CD4-positive, CD25-positive, alpha-beta regulatory T cell (primary cell): ENCODE measurements at regions not wholly inside any gene's neighbourhood (a gene's known extent, or its start where the extent isn't known, plus 50 kb on each side); places are given as distances from the start of the nearest gene placed in this dataset.
"Not testable (repeated sequence)": the region's sequence is repeated elsewhere in the genome, so short reads cannot be mapped to it uniquely, and the experiment has no call there.

ENCODE experiments used
- ATAC-seq, 2 donors: fragments of 150-1000 bp; cut with Tn5 transposase; one replicate each; pipeline ENCODE4 v1.10.0; 2021; ENCODE audit warnings: low read depth in 2 of 2, moderate number of reproducible peaks in 2 of 2, moderate library complexity in 1 of 2
- DNase-seq, 3 donors: peaks; one replicate each; pipeline versions ENCODE4 v3.0.0 to v3.0.0-alpha.2; 2012 to 2022; ENCODE audit warnings: mixed read lengths in 1 of 3
- H3K27ac ChIP-seq: one replicate; pipeline ENCODE4 v1.7.0; 2013; ENCODE audit warnings: mild to moderate bottlenecking, low read length; ENCODE audit not compliant: insufficient read depth, poor library complexity, severe bottlenecking
- H3K27me3 ChIP-seq: one replicate; pipeline ENCODE4 v1.7.0; 2013; ENCODE audit warnings: low read length; ENCODE audit not compliant: control insufficient read depth, insufficient read depth
- H3K36me3 ChIP-seq: one replicate; pipeline ENCODE4 v1.7.0; 2013; ENCODE audit warnings: mild to moderate bottlenecking, low read length, moderate library complexity; ENCODE audit not compliant: control insufficient read depth, insufficient read depth
- H3K4me1 ChIP-seq: 2 replicates; pipeline ENCODE4 v1.7.0; 2013; ENCODE audit warnings: mild to moderate bottlenecking, low read length; ENCODE audit not compliant: insufficient read depth, control insufficient read depth, poor library complexity, severe bottlenecking
- H3K4me3 ChIP-seq: one replicate; pipeline ENCODE4 v1.7.0; 2013; ENCODE audit warnings: low read depth, mild to moderate bottlenecking, low read length, moderate library complexity
- H3K9me3 ChIP-seq, 2 experiments: 1 replicate in 1 of 2; 2 replicates in 1 of 2; pipeline ENCODE4 v1.7.0; 2013; ENCODE audit warnings: low read length in 2 of 2, mild to moderate bottlenecking in 1 of 2, moderate library complexity in 1 of 2; ENCODE audit not compliant: control insufficient read depth in 2 of 2
- H3K27ac Mint-ChIP-seq, 3 donors: one replicate each; pipeline ENCODE4 v1.8.0; 2020 to 2022; ENCODE audit warnings: mild to moderate bottlenecking in 3 of 3, mixed read lengths in 3 of 3, moderate library complexity in 2 of 3
- H3K27me3 Mint-ChIP-seq: one replicate; pipeline ENCODE4 v1.8.0; 2022; ENCODE audit warnings: mild to moderate bottlenecking, mixed read lengths
- H3K36me3 Mint-ChIP-seq: one replicate; pipeline ENCODE4 v1.8.0; 2020; ENCODE audit warnings: mixed read lengths
- H3K4me1 Mint-ChIP-seq, 4 donors: one replicate each; pipeline ENCODE4 v1.8.0; 2020 to 2022; ENCODE audit warnings: mixed read lengths in 4 of 4, mild to moderate bottlenecking in 1 of 4
- H3K4me3 Mint-ChIP-seq, 4 donors: one replicate each; pipeline ENCODE4 v1.8.0; 2020 to 2022; ENCODE audit warnings: mild to moderate bottlenecking in 4 of 4, mixed read lengths in 4 of 4, moderate library complexity in 3 of 4
- H3K9me3 Mint-ChIP-seq, 7 donors: one replicate each; pipeline ENCODE4 v1.8.0; 2020 to 2022; ENCODE audit warnings: mixed read lengths in 7 of 7, mild to moderate bottlenecking in 3 of 7, moderate library complexity in 2 of 7

- Mint-ChIP-seq H3K4me3 (no peak overlapping the region), H3K4me1 (no peaks in the 10 kb centered on the region), H3K9me3 (peaks cover 0 to 8% (median 4%) of the 10 kb centered on the region in 7 donors), H3K27me3 (peaks cover 33% of the 10 kb centered on the region), H3K36me3 (no peaks in the 10 kb centered on the region), H3K27ac (no peak overlapping the region)
- Histone ChIP-seq H3K27me3 (peaks cover 10% of the 10 kb centered on the region), H3K36me3 (no peaks in the 10 kb centered on the region), H3K9me3 (peaks cover 0 to 3% of the 10 kb centered on the region in 2 experiments), H3K4me3 (no peak overlapping the region), H3K27ac (no peak overlapping the region), H3K4me1 (no peaks in the 10 kb centered on the region)
- ATAC-seq: no peak
- DNase-seq: no peak
Observed at GRCh38 chr6:2611092-2611491, 139.6 kb downstream of the MYLK4 start.

GRCh38 chr6:2608503-2608902 lies 142.2 kb downstream of the MYLK4 start:
- no peaks in the 10 kb centered on the region for H3K36me3 Mint-ChIP-seq
- Histone ChIP-seq H3K36me3 (no peaks in the 10 kb centered on the region), H3K4me3 (no peak overlapping the region), H3K4me1 (no peaks in the 10 kb centered on the region), H3K9me3 (no peaks in the 10 kb centered on the region), H3K27ac (no peak overlapping the region), H3K27me3 (peaks cover 10% of the 10 kb centered on the region)
- peaks cover 19% of the 10 kb centered on the region for H3K27me3 Mint-ChIP-seq
- no peak for DNase-seq
- H3K9me3 Mint-ChIP-seq: peaks cover 0 to 4% (median 0%) of the 10 kb centered on the region in 7 donors
- no peak overlapping the region for H3K4me3 Mint-ChIP-seq
- H3K4me1 Mint-ChIP-seq: no peaks in the 10 kb centered on the region
- ATAC-seq: no peak
- H3K27ac Mint-ChIP-seq: no peak overlapping the region

DNA sequence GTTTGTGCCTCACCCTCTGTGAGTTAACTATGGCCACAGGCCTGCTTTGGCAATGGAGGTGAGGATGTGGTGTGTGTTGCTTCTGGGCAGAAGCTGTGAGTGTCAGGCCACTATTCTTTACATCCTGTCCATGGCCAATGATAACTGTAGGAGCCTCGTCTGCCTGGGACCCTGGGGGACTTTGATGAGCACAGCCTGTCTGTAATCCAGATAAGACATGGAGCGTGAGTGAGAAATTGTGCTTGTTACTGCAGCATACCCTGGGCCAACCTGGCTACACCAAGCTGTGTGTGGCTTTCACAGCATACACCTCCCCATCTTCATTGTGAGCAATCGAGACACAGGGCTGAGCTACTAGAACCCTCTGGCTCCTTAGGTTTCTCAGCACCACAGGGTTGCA lies 150.4 kb downstream of the MYLK4 start:
- Histone ChIP-seq H3K4me3 (no peak overlapping the region), H3K4me1 (no peaks in the 10 kb centered on the region), H3K27me3 (peaks cover 2% of the 10 kb centered on the region), H3K9me3 (no peaks in the 10 kb centered on the region), H3K27ac (no peak overlapping the region), H3K36me3 (no peaks in the 10 kb centered on the region)
- no peak overlapping the region for H3K4me3 Mint-ChIP-seq
- no peak overlapping the region for H3K27ac Mint-ChIP-seq
- peaks cover 0 to 4% (median 0%) of the 10 kb centered on the region in 4 donors for H3K4me1 Mint-ChIP-seq
- H3K36me3 Mint-ChIP-seq: no peaks in the 10 kb centered on the region
- no peak for ATAC-seq
- no peaks in the 10 kb centered on the region for H3K9me3 Mint-ChIP-seq
- no peak for DNase-seq
- peaks cover 12% of the 10 kb centered on the region for H3K27me3 Mint-ChIP-seq

DNA sequence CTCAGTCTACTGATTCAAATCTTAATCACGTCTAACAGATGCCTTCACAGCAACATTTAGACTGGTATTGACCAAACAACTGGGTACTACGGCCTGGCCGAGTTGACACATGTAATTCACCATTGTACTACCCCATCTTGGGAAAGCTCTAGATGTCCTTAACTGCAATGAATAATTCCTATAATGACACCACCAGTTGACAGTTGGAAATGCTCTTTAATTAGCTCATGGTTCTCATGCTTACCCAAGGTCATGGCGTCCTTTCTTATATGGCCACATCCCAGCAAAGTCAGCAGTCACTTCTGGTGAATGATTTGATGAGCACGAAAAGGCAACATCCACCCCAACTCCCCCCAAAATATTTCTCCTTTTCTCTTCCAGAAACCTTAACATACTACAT lies 150.9 kb downstream of the MYLK4 start:
- H3K4me1 ChIP-seq: no peaks in the 10 kb centered on the region
- Mint-ChIP-seq H3K27ac (no peak overlapping the region), H3K27me3 (peaks cover 12% of the 10 kb centered on the region), H3K36me3 (no peaks in the 10 kb centered on the region), H3K4me1 (peaks cover 0 to 4% (median 0%) of the 10 kb centered on the region in 4 donors), H3K9me3 (no peaks in the 10 kb centered on the region), H3K4me3 (no peak overlapping the region)
- H3K36me3 ChIP-seq: no peaks in the 10 kb centered on the region
- no peaks in the 10 kb centered on the region for H3K9me3 ChIP-seq
- DNase-seq (no peak), ATAC-seq (no peak)
- H3K27me3 ChIP-seq: peaks cover 2% of the 10 kb centered on the region
- no peak overlapping the region for H3K27ac ChIP-seq
- no peak overlapping the region for H3K4me3 ChIP-seq

- Mint-ChIP-seq H3K27me3 (peaks cover 12% of the 10 kb centered on the region), H3K36me3 (no peaks in the 10 kb centered on the region), H3K9me3 (no peaks in the 10 kb centered on the region), H3K27ac (no peak overlapping the region), H3K4me3 (no peak overlapping the region), H3K4me1 (peaks cover 0 to 4% (median 0%) of the 10 kb centered on the region in 4 donors)
- Histone ChIP-seq H3K4me1 (no peaks in the 10 kb centered on the region), H3K27me3 (peaks cover 2% of the 10 kb centered on the region), H3K27ac (no peak overlapping the region), H3K36me3 (no peaks in the 10 kb centered on the region), H3K9me3 (no peaks in the 10 kb centered on the region), H3K4me3 (no peak overlapping the region)
- no peak for DNase-seq
- ATAC-seq: no peak
Observed at GRCh38 chr6:2598867-2599266, 151.9 kb downstream of the MYLK4 start.

DNA sequence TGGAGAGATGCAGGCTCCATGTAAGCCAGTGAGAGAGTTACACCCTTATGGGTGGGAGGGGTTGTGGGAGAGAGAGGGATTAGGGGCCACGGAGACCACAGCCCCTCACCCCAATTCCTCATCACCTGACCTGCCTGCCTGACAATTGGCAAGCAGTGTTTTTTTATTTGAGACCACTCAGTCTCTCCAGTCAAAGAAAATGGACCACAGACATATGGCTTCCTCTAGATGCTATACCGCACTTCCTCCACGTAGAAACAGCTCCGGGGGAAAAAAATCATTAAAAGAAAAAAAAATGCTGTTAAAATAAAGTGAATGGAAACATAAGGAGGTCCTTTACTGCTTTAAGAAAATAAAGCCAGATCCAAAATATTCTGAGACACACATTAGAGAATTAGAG lies 152.7 kb downstream of the MYLK4 start:
- Histone ChIP-seq H3K9me3 (no peaks in the 10 kb centered on the region), H3K27me3 (peaks cover 2% of the 10 kb centered on the region), H3K27ac (no peak overlapping the region), H3K36me3 (no peaks in the 10 kb centered on the region), H3K4me1 (no peaks in the 10 kb centered on the region), H3K4me3 (no peak overlapping the region)
- Mint-ChIP-seq H3K27me3 (peaks cover 8% of the 10 kb centered on the region), H3K4me3 (no peak overlapping the region), H3K9me3 (no peaks in the 10 kb centered on the region), H3K4me1 (peaks cover 0 to 4% (median 0%) of the 10 kb centered on the region in 4 donors), H3K36me3 (no peaks in the 10 kb centered on the region), H3K27ac (no peak overlapping the region)
- ATAC-seq: no peak
- DNase-seq: no peak

DNA sequence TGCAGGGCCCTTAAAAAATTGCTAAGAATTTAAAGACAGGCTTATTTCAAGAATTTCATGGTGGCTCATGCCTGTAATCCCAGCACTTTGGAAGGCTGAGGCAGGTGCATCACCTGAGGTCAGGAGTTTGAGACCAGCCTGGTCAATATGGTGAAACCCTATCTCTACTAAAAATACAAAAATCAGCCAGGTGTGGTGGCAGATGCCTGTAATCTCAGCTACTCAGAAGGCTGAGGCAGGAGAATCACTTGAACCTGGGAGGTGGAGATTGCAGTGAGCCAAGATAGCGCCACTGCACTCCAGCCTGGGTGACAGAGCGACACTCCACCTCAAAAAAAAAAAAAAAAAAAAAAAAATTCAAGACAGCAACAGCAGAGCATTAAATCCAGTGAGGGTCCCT lies 153.3 kb downstream of the MYLK4 start:
- H3K9me3 ChIP-seq, H3K9me3 Mint-ChIP-seq, H3K27me3 Mint-ChIP-seq, H3K4me3 Mint-ChIP-seq, H3K27ac ChIP-seq, H3K4me1 ChIP-seq, ATAC-seq, H3K27ac Mint-ChIP-seq, DNase-seq, H3K36me3 ChIP-seq, H3K27me3 ChIP-seq, H3K4me3 ChIP-seq, H3K4me1 Mint-ChIP-seq, H3K36me3 Mint-ChIP-seq: not testable (repeated sequence)

GRCh38 chr6:2596222-2596621 lies 154.5 kb downstream of the MYLK4 start:
- peaks cover 6% of the 10 kb centered on the region for H3K27me3 Mint-ChIP-seq
- H3K36me3 ChIP-seq: no peaks in the 10 kb centered on the region
- H3K4me1 ChIP-seq: no peaks in the 10 kb centered on the region
- no peak overlapping the region for H3K4me3 Mint-ChIP-seq
- no peak overlapping the region for H3K4me3 ChIP-seq
- peaks cover 0 to 4% (median 0%) of the 10 kb centered on the region in 4 donors for H3K4me1 Mint-ChIP-seq
- peaks cover 3% of the 10 kb centered on the region for H3K27me3 ChIP-seq
- no peak overlapping the region for H3K27ac ChIP-seq
- no peaks in the 10 kb centered on the region for H3K9me3 ChIP-seq
- ATAC-seq (no peak), DNase-seq (no peak)
- no peaks in the 10 kb centered on the region for H3K36me3 Mint-ChIP-seq
- no peaks in the 10 kb centered on the region for H3K9me3 Mint-ChIP-seq
- no peak overlapping the region for H3K27ac Mint-ChIP-seq
